ENCODE measurements at regions not wholly inside any gene's neighbourhood (a gene's known extent, or its start where the extent isn't known, plus 50 kb on each side); places are given as distances from the start of the nearest gene placed in this dataset.
A peak's percentile ranks its signal among the peaks of the same experiment; 100 is the strongest.

- Histone ChIP-seq H3K4me1 (no peaks in the 10 kb centered on the region), H3K27ac (no peak overlapping the region), H3K36me3 (no peaks in the 10 kb centered on the region), H3K9me3 (no peaks in the 10 kb centered on the region), H3K27me3 (no peaks in the 10 kb centered on the region), H3K4me3 (no peak overlapping the region)
- intact Hi-C loops (cut with DNase I; ENCODE audit: low total_unique reads) = no loop called here
- no peak for TF ChIP-seq CTCF (IDR thresholded peaks at IDR 0.05)
- DNase-seq = no peak
Observed at GRCh38 chr7:156117542-156118247, 305.4 kb upstream of the SHH start.

GRCh38 chr7:156116514-156117215 lies 304.4 kb upstream of the SHH start:
- no peaks in the 10 kb centered on the region for H3K36me3 ChIP-seq
- no peaks in the 10 kb centered on the region for H3K4me1 ChIP-seq
- H3K27ac ChIP-seq = no peak overlapping the region
- TF ChIP-seq CTCF (IDR thresholded peaks at IDR 0.05) = no peak
- no peak overlapping the region for H3K4me3 ChIP-seq
- intact Hi-C loops (cut with DNase I; ENCODE audit: low total_unique reads) = no loop called here
- no peaks in the 10 kb centered on the region for H3K9me3 ChIP-seq
- DNase-seq = no peak
- no peaks in the 10 kb centered on the region for H3K27me3 ChIP-seq

- intact Hi-C loops (cut with DNase I; ENCODE audit: low total_unique reads) = no loop called here
- no peak overlapping the region for H3K27ac ChIP-seq
- no peak for TF ChIP-seq CTCF (IDR thresholded peaks at IDR 0.05)
Observed at GRCh38 chr7:156115582-156115981, 303.3 kb upstream of the SHH start.

GRCh38 chr7:156113731-156114130 lies 301.5 kb upstream of the SHH start:
- DNase-seq = peak in 1 of 2 donors; percentile 15
- TF ChIP-seq CTCF (IDR thresholded peaks at IDR 0.05) = no peak
- intact Hi-C loops (cut with DNase I; ENCODE audit: low total_unique reads) = no loop called here
- H3K36me3 ChIP-seq = no peaks in the 10 kb centered on the region
- no peaks in the 10 kb centered on the region for H3K27me3 ChIP-seq
- no peak overlapping the region for H3K4me3 ChIP-seq
- H3K4me1 ChIP-seq = no peaks in the 10 kb centered on the region
- H3K27ac ChIP-seq = no peak overlapping the region
- H3K9me3 ChIP-seq = no peaks in the 10 kb centered on the region

More at GRCh38 chr7:156115582-156115981, 303.3 kb upstream of the SHH start:
- no peak for DNase-seq
- Histone ChIP-seq H3K4me3 (no peak overlapping the region), H3K27me3 (no peaks in the 10 kb centered on the region), H3K4me1 (no peaks in the 10 kb centered on the region), H3K9me3 (no peaks in the 10 kb centered on the region), H3K36me3 (no peaks in the 10 kb centered on the region)

- Histone ChIP-seq H3K36me3 (no peaks in the 10 kb centered on the region), H3K4me3 (no peak overlapping the region), H3K27me3 (no peaks in the 10 kb centered on the region), H3K4me1 (no peaks in the 10 kb centered on the region), H3K27ac (no peak overlapping the region), H3K9me3 (no peaks in the 10 kb centered on the region)
- TF ChIP-seq CTCF (IDR thresholded peaks at IDR 0.05) = no peak
- intact Hi-C loops (cut with DNase I; ENCODE audit: low total_unique reads) = no loop called here
- DNase-seq = no peak
Observed at GRCh38 chr7:156109988-156110387, 297.7 kb upstream of the SHH start.
